ENCODE measurements at regions not wholly inside any gene's neighbourhood (a gene's known extent, or its start where the extent isn't known, plus 50 kb on each side); places are given as distances from the start of the nearest gene placed in this dataset.

GRCh38 chr1:234916840-234917239 is 211.8 kb downstream of the TOMM20 start:
- H3K9me1 ChIP-seq (ENCODE audit: control insufficient read depth, extremely low read depth, insufficient read depth, low read length) = no peaks in the 10 kb centered on the region
- no peaks in the 10 kb centered on the region for H3K79me2 ChIP-seq (ENCODE audit: control insufficient read depth, insufficient read depth, low read length)
- no peak overlapping the region for H2AFZ ChIP-seq (ENCODE audit: control insufficient read depth, low read length)
- no peak overlapping the region for H3K9ac ChIP-seq (ENCODE audit: control insufficient read depth, extremely low read depth, insufficient read depth, low read length)
- no peaks in the 10 kb centered on the region for H3K27me3 ChIP-seq (ENCODE audit: control insufficient read depth, extremely low read depth, insufficient read depth, low read length)
- TF ChIP-seq EZH2 (IDR thresholded peaks at IDR 0.05; ENCODE audit: low read length) = no peak
- TF ChIP-seq, protein P1, sequence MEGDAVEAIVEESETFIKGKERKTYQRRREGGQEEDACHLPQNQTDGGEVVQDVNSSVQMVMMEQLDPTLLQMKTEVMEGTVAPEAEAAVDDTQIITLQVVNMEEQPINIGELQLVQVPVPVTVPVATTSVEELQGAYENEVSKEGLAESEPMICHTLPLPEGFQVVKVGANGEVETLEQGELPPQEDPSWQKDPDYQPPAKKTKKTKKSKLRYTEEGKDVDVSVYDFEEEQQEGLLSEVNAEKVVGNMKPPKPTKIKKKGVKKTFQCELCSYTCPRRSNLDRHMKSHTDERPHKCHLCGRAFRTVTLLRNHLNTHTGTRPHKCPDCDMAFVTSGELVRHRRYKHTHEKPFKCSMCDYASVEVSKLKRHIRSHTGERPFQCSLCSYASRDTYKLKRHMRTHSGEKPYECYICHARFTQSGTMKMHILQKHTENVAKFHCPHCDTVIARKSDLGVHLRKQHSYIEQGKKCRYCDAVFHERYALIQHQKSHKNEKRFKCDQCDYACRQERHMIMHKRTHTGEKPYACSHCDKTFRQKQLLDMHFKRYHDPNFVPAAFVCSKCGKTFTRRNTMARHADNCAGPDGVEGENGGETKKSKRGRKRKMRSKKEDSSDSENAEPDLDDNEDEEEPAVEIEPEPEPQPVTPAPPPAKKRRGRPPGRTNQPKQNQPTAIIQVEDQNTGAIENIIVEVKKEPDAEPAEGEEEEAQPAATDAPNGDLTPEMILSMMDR (optimal IDR thresholded peaks at IDR 0.05 in 1 of 3, IDR thresholded peaks at IDR 0.05 in 1 of 3, conservative IDR thresholded peaks at IDR 0.05 in 1 of 3; ENCODE audit: extremely low read depth in 1 of 3, insufficient read depth in 2 of 3, low read length in 3 of 3) = no peak
- no peaks in the 10 kb centered on the region for H3K4me1 ChIP-seq (ENCODE audit: control insufficient read depth, extremely low read depth, insufficient read depth, low read length)
- no peak for FAIRE-seq
- no peak overlapping the region for H3K4me3 ChIP-seq (ENCODE audit: control insufficient read depth in 2 of 3, extremely low read depth in 1 of 3, insufficient read depth in 2 of 3, low read depth in 1 of 3, low read length in 3 of 3)
- dilution Hi-C loops (cut with MboI; ENCODE audit: extremely low pct_ligation_motif_present, low sequenced_read_pairs) = no loop called here
- H3K36me3 ChIP-seq (ENCODE audit: control insufficient read depth in 2 of 2, extremely low read depth in 1 of 2, insufficient read depth in 2 of 2, low read length in 2 of 2) = no peaks in the 10 kb centered on the region
- DNase-seq (ENCODE audit: low read depth, low spot score) = no peak
- no peak overlapping the region for H3K27ac ChIP-seq (ENCODE audit: control insufficient read depth, insufficient read depth, low read length)
- no peak overlapping the region for H3K4me2 ChIP-seq (ENCODE audit: control insufficient read depth, extremely low read depth, insufficient read depth, low read depth, low read length)
- no peaks in the 10 kb centered on the region for H4K20me1 ChIP-seq (ENCODE audit: control insufficient read depth, extremely low read depth, insufficient read depth, low read length)
- H3K9me3 ChIP-seq (ENCODE audit: control insufficient read depth, low read depth, low read length) = no peaks in the 10 kb centered on the region

- no peaks in the 10 kb centered on the region for H3K9me1 ChIP-seq (ENCODE audit: control insufficient read depth, extremely low read depth, insufficient read depth, low read length)
- H3K27me3 ChIP-seq (ENCODE audit: control insufficient read depth, extremely low read depth, insufficient read depth, low read length) = no peaks in the 10 kb centered on the region
- H3K9me3 ChIP-seq (ENCODE audit: control insufficient read depth, low read depth, low read length) = no peaks in the 10 kb centered on the region
- H4K20me1 ChIP-seq (ENCODE audit: control insufficient read depth, extremely low read depth, insufficient read depth, low read length) = no peaks in the 10 kb centered on the region
- H3K4me3 ChIP-seq (ENCODE audit: control insufficient read depth in 2 of 3, extremely low read depth in 1 of 3, insufficient read depth in 2 of 3, low read depth in 1 of 3, low read length in 3 of 3) = no peak overlapping the region
- no peaks in the 10 kb centered on the region for H3K79me2 ChIP-seq (ENCODE audit: control insufficient read depth, insufficient read depth, low read length)
- H3K36me3 ChIP-seq (ENCODE audit: control insufficient read depth in 2 of 2, extremely low read depth in 1 of 2, insufficient read depth in 2 of 2, low read length in 2 of 2) = no peaks in the 10 kb centered on the region
- H3K4me2 ChIP-seq (ENCODE audit: control insufficient read depth, extremely low read depth, insufficient read depth, low read depth, low read length) = no peak overlapping the region
- TF ChIP-seq, protein P1 (optimal IDR thresholded peaks at IDR 0.05 in 1 of 3, IDR thresholded peaks at IDR 0.05 in 1 of 3, conservative IDR thresholded peaks at IDR 0.05 in 1 of 3; ENCODE audit: extremely low read depth in 1 of 3, insufficient read depth in 2 of 3, low read length in 3 of 3) = no peak
- no peak for TF ChIP-seq EZH2 (IDR thresholded peaks at IDR 0.05; ENCODE audit: low read length)
- DNase-seq (ENCODE audit: low read depth, low spot score) (no peak), FAIRE-seq (no peak)
- dilution Hi-C loops (cut with MboI; ENCODE audit: extremely low pct_ligation_motif_present, low sequenced_read_pairs) = no loop called here
- H2AFZ ChIP-seq (ENCODE audit: control insufficient read depth, low read length) = no peak overlapping the region
- no peak overlapping the region for H3K27ac ChIP-seq (ENCODE audit: control insufficient read depth, insufficient read depth, low read length)
- no peak overlapping the region for H3K9ac ChIP-seq (ENCODE audit: control insufficient read depth, extremely low read depth, insufficient read depth, low read length)
- H3K4me1 ChIP-seq (ENCODE audit: control insufficient read depth, extremely low read depth, insufficient read depth, low read length) = no peaks in the 10 kb centered on the region
Observed at GRCh38 chr1:234915924-234916675, 212.5 kb downstream of the TOMM20 start.
